ENCODE measurements at regions not wholly inside any gene's neighbourhood (a gene's known extent, or its start where the extent isn't known, plus 50 kb on each side); places are given as distances from the start of the nearest gene placed in this dataset.

DNA sequence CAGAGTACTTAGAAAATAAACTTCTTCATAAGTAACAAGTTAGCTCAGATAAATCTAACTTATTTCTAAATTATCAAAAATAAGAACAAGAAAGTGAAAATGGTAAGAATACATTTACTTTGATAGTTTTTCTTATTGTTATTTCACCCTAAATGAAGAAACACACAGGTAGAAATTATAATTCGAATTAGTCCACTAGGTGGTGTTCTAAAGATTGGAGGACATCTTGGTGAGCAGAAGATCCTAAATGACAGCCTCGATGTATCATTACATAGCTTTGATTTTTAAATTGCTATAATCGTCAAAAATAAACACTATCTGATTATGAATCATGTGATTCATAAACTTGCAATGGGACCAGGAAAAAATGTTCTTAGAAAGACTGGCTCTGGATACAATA lies 280.8 kb upstream of the UBE2E2 start:
- DNase-seq (ENCODE audit: low spot score) (no peak), ATAC-seq (ENCODE audit: insufficient number of reproducible peaks, low FRiP score, low read depth) (no peak)
- H3K27me3 ChIP-seq (replicated peaks; ENCODE audit: insufficient read depth): no peaks in the 10 kb centered on the region

DNA sequence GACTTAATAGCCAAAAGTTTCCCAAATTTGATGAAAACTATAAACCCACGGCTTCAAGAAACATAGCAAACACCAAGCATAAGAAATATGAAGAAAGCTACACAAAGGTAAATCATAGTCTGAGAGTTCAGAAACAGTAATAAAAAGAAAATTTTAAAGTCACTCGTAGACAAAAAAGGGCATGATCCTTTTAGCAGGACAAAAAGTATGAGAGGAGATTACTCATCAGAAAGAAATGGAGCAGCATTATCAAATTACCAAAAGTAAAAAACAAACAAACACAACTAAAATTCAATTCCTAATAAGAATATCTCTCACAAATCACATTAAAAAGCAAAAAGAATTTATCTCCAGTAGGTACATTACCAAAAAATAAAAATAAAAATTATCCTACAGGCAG lies 279.4 kb upstream of the UBE2E2 start:
- no peaks in the 10 kb centered on the region for H3K4me1 ChIP-seq (ENCODE audit: control insufficient read depth in 1 of 2, low read depth in 2 of 2)
- no peak for DNase-seq (ENCODE audit: low spot score)

More for the DNA sequence above, 280.8 kb upstream of the UBE2E2 start:
- no peaks in the 10 kb centered on the region for H3K36me3 ChIP-seq
- no peaks in the 10 kb centered on the region for H3K9me3 ChIP-seq
- H3K4me1 ChIP-seq (ENCODE audit: control insufficient read depth in 1 of 2, low read depth in 2 of 2): no peaks in the 10 kb centered on the region
- TF ChIP-seq, protein P1, sequence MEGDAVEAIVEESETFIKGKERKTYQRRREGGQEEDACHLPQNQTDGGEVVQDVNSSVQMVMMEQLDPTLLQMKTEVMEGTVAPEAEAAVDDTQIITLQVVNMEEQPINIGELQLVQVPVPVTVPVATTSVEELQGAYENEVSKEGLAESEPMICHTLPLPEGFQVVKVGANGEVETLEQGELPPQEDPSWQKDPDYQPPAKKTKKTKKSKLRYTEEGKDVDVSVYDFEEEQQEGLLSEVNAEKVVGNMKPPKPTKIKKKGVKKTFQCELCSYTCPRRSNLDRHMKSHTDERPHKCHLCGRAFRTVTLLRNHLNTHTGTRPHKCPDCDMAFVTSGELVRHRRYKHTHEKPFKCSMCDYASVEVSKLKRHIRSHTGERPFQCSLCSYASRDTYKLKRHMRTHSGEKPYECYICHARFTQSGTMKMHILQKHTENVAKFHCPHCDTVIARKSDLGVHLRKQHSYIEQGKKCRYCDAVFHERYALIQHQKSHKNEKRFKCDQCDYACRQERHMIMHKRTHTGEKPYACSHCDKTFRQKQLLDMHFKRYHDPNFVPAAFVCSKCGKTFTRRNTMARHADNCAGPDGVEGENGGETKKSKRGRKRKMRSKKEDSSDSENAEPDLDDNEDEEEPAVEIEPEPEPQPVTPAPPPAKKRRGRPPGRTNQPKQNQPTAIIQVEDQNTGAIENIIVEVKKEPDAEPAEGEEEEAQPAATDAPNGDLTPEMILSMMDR (IDR thresholded peaks at IDR 0.05): no peak
- H3K4me3 ChIP-seq: no peak overlapping the region
- H3K27ac ChIP-seq: no peak overlapping the region

DNA sequence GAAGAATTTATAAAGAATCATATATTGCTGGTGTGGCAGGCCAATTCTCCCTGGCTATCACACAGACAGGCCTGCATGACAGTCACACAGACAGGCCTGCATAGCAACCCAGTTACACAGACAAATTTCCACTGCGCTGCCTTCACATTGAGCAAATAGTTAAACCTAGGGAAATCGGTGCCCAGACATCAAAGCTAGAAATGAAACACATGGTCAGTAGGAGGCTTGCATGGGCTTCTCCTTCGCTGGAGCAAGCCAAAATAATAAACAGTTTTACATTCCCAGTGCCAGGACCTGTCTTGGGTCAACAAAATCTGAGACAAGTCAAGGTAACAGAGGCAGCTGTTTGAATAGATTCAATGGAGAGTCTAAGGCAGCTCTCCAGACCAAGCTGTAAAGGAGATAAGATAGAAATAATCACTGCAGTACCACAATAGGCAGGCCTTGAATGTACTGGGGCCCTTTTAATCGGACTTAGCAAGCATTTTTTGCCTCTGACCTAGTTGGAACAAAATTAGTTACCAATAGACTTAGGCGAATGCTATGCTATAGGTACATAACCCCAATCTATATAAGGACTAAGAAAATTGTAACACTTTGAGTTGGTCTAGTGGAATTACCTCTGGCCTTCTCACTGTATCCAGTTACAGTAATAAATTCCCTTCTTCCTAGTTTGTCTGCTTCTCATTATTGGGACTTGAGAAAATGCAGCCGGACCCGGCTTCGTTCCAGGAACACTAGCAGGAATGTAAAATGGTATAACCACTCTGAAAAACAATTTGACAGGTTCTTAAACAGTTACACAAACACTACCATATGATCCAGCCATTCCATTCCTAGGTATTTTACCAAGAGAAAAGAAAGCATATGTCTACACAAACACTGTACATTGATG lies 274.7 kb upstream of the UBE2E2 start:
- ATAC-seq (ENCODE audit: insufficient number of reproducible peaks, low FRiP score, low read depth): no peak
- H3K27ac ChIP-seq: no peak overlapping the region
- no peak for DNase-seq (ENCODE audit: low spot score)
- H3K36me3 ChIP-seq: no peaks in the 10 kb centered on the region
- no peaks in the 10 kb centered on the region for H3K27me3 ChIP-seq (replicated peaks; ENCODE audit: insufficient read depth)
- H3K4me1 ChIP-seq (ENCODE audit: control insufficient read depth in 1 of 2, low read depth in 2 of 2): no peaks in the 10 kb centered on the region
- TF ChIP-seq, protein P1 (IDR thresholded peaks at IDR 0.05): no peak
- H3K4me3 ChIP-seq: no peak overlapping the region
- no peaks in the 10 kb centered on the region for H3K9me3 ChIP-seq

More for the DNA sequence above, 279.4 kb upstream of the UBE2E2 start:
- Histone ChIP-seq H3K36me3 (no peaks in the 10 kb centered on the region), H3K27ac (no peak overlapping the region), H3K4me3 (no peak overlapping the region), H3K27me3 (replicated peaks; ENCODE audit: insufficient read depth) (no peaks in the 10 kb centered on the region), H3K9me3 (no peaks in the 10 kb centered on the region)
- ATAC-seq (ENCODE audit: insufficient number of reproducible peaks, low FRiP score, low read depth): no peak
- TF ChIP-seq, protein P1 (IDR thresholded peaks at IDR 0.05): no peak

DNA sequence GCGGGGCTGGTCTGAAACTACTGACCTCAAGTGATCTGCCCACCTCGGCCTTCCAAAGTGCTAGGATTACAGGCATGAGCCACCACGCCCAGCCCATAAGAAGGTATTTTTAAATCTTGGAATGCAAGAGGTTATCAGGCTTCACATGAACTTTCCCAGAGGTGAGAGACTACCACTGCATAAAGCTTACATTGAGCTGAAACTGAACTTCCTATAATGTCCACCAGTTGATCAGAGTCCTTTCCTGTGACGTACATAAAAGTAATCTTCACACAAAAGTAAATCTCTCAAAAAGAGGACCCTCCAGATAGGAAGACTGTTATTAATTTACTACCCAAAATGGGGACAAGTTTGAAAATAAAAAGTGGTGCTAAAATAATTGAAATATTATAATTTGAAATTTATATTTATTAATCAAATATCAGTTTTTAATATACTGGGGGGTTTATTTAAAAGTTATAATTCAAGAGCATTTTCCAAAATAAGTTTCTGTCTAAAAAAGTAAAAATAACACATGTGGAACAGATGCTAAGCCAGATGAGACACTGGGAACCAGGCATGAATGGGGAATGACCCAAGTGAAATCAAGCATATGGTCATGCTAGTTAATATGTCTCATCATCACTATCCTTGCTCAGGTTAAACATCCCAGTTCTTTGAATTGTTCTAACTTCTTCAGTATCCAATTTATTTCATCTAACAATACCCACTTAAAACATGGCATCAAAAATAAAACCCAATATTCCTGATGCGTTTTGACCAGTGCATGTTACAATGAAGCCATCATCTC lies 269.9 kb upstream of the UBE2E2 start:
- no peak for DNase-seq (ENCODE audit: low spot score)
- Histone ChIP-seq H3K4me3 (no peak overlapping the region), H3K27me3 (replicated peaks; ENCODE audit: insufficient read depth) (no peaks in the 10 kb centered on the region), H3K27ac (no peak overlapping the region), H3K4me1 (ENCODE audit: control insufficient read depth in 1 of 2, low read depth in 2 of 2) (no peaks in the 10 kb centered on the region), H3K9me3 (no peaks in the 10 kb centered on the region), H3K36me3 (no peaks in the 10 kb centered on the region)
- no peak for ATAC-seq (ENCODE audit: insufficient number of reproducible peaks, low FRiP score, low read depth)
- TF ChIP-seq, protein P1 (IDR thresholded peaks at IDR 0.05): no peak

DNA sequence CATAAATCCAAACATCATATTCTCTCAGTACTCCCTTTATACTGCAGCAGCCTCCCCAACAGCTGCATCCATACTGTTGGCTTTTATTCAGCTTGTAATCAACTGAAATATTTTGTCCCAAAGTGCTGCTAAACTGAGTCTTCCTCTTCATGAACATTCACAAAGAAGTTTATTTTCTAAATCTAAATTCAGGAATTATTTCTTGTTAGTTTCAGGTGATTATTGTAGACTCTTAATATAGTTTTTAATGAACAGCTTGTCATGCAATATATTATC lies 269.3 kb upstream of the UBE2E2 start:
- no peak for DNase-seq (ENCODE audit: low spot score)
- Histone ChIP-seq H3K4me3 (no peak overlapping the region), H3K27me3 (replicated peaks; ENCODE audit: insufficient read depth) (no peaks in the 10 kb centered on the region), H3K9me3 (no peaks in the 10 kb centered on the region), H3K36me3 (no peaks in the 10 kb centered on the region), H3K4me1 (ENCODE audit: control insufficient read depth in 1 of 2, low read depth in 2 of 2) (no peaks in the 10 kb centered on the region), H3K27ac (no peak overlapping the region)
- TF ChIP-seq, protein P1 (IDR thresholded peaks at IDR 0.05): no peak
- no peak for ATAC-seq (ENCODE audit: insufficient number of reproducible peaks, low FRiP score, low read depth)

Measured in thoracic aorta (tissue), 2 donors.